H1 (cell line): ENCODE measurements at regions not wholly inside any gene's neighbourhood (a gene's known extent, or its start where the extent isn't known, plus 50 kb on each side); places are given as distances from the start of the nearest gene placed in this dataset.

Experiments used
- CTCF ChIA-PET: fragments of 300-600 bp; sonication (Branson Sonifier 250); formaldehyde crosslinking; loops from one replicate; lab custom pipeline; 2021; ENCODE audit not compliant: partially characterized antibody; lab: Charles Lee
- POLR2A ChIA-PET: fragments of 300-600 bp; sonication (Branson Sonifier 250); formaldehyde crosslinking; loops from one replicate; lab custom pipeline; 2021; ENCODE audit warnings: inconsistent platforms; ENCODE audit not compliant: partially characterized antibody; lab: Charles Lee
- DNase-seq, 2 experiments: peaks; one replicate each; pipeline versions ENCODE4 v3.0.0 to v3.0.0-alpha.2; 2010 to 2022; ENCODE audit warnings: low spot score in 2 of 2, low read depth in 1 of 2, mixed read lengths in 1 of 2
- FAIRE-seq: peaks from 2 replicates; lab custom pipeline; 2011; peaks lifted over from hg19 to GRCh38; lab: Jason Lieb, UNC
- H2AFZ ChIP-seq: 2 replicates; pipeline ENCODE4 v1.8.1; 2012; ENCODE audit warnings: low read length, inconsistent platforms
- H2AK5ac ChIP-seq: 2 replicates; pipeline ENCODE4 v1.6.1; 2013; ENCODE audit warnings: low read depth, low read length
- H2BK120ac ChIP-seq: replicated peaks from 2 replicates; pipeline ENCODE3; 2013; ENCODE audit warnings: low read depth, low read length, inconsistent platforms
- H2BK12ac ChIP-seq: 2 replicates; pipeline ENCODE4 v1.6.1; 2013; ENCODE audit warnings: low read depth, low read length
- H2BK15ac ChIP-seq: 2 replicates; pipeline ENCODE4 v1.6.1; 2013; ENCODE audit warnings: low read length
- H2BK20ac ChIP-seq: 2 replicates; pipeline ENCODE4 v1.6.1; 2013; ENCODE audit warnings: low read length
- H2BK5ac ChIP-seq: 2 replicates; pipeline ENCODE4 v1.6.1; 2013; ENCODE audit warnings: low read depth, low read length
- H3K14ac ChIP-seq: 2 replicates; pipeline ENCODE4 v1.6.1; 2013; ENCODE audit warnings: inconsistent platforms; ENCODE audit not compliant: insufficient read length
- H3K18ac ChIP-seq: 2 replicates; pipeline ENCODE4 v1.6.1; 2013; ENCODE audit warnings: low read length; ENCODE audit errors: extremely low read depth
- H3K23ac ChIP-seq: 2 replicates; pipeline ENCODE4 v1.6.1; 2013; ENCODE audit warnings: inconsistent platforms; ENCODE audit not compliant: insufficient read length
- H3K23me2 ChIP-seq: 2 replicates; pipeline ENCODE4 v1.6.1; 2013; ENCODE audit warnings: low read depth, low read length
- H3K27ac ChIP-seq: 2 replicates; pipeline ENCODE4 v1.6.1; 2011; ENCODE audit warnings: low read depth, low read length, inconsistent platforms
- H3K27me3 ChIP-seq, 4 experiments: replicated peaks in 1 of 4; 1 replicate in 1 of 4; 2 replicates in 3 of 4; pipeline versions ENCODE4 v1.6.1 to v1.8.1; 2011 to 2013; ENCODE audit warnings: low read length in 3 of 4, mild to moderate bottlenecking in 3 of 4, inconsistent platforms in 2 of 4, mixed read lengths in 2 of 4, moderate library complexity in 1 of 4; ENCODE audit not compliant: control insufficient read depth in 3 of 4, insufficient read depth in 3 of 4; ENCODE audit errors: extremely low read depth in 1 of 4
- H3K36me3 ChIP-seq, 4 experiments: 2 replicates each; pipeline versions ENCODE4 v1.6.1 to v1.8.1; 2011 to 2013; ENCODE audit warnings: mild to moderate bottlenecking in 4 of 4, low read length in 3 of 4, moderate library complexity in 2 of 4, control low read depth in 1 of 4, inconsistent platforms in 1 of 4; ENCODE audit not compliant: insufficient read depth in 4 of 4, control insufficient read depth in 2 of 4
- H3K4ac ChIP-seq: replicated peaks from 2 replicates; pipeline ENCODE3; 2013; ENCODE audit warnings: low read length, low read depth, mixed read lengths, inconsistent platforms; ENCODE audit not compliant: insufficient read length
- H3K4me1 ChIP-seq, 4 experiments: replicated peaks in 1 of 4; 1 replicate in 1 of 4; 2 replicates in 3 of 4; pipeline versions ENCODE4 v1.6.1 to v1.8.1; 2011 to 2013; ENCODE audit warnings: low read length in 3 of 4, inconsistent platforms in 2 of 4, mixed read lengths in 1 of 4; ENCODE audit not compliant: insufficient read depth in 4 of 4, control insufficient read depth in 3 of 4
- H3K4me2 ChIP-seq, 2 experiments: 2 replicates each; pipeline versions ENCODE4 v1.6.1 to v1.8.1; 2011 to 2013; ENCODE audit warnings: low read depth in 2 of 2, low read length in 2 of 2, control low read depth in 1 of 2, inconsistent platforms in 1 of 2, mild to moderate bottlenecking in 1 of 2; ENCODE audit not compliant: insufficient read depth in 1 of 2
- H3K4me3 ChIP-seq, 4 experiments: fragments of 200-600, 300-600 bp in 1 of 4; sonication (generic), shearing (Covaris generic), sonication (Bioruptor Twin) in 1 of 4; 2 replicates each; pipeline versions ENCODE4 v1.5.1 to v1.8.1; 2011 to 2016; ENCODE audit warnings: low read length in 4 of 4, low read depth in 3 of 4, control low read depth in 2 of 4, inconsistent platforms in 2 of 4, mild to moderate bottlenecking in 2 of 4, mixed read lengths in 1 of 4, moderate library complexity in 1 of 4; ENCODE audit not compliant: insufficient read depth in 2 of 4; ENCODE audit errors: extremely low read depth in 1 of 4
- H3K56ac ChIP-seq: replicated peaks from 2 replicates; pipeline ENCODE3; 2013; ENCODE audit warnings: low read depth, mild to moderate bottlenecking, mixed read lengths, low read length, inconsistent platforms; ENCODE audit not compliant: insufficient read length
- H3K79me1 ChIP-seq: 2 replicates; pipeline ENCODE4 v1.6.1; 2013; ENCODE audit warnings: low read depth, low read length, control low read depth
- H3K79me2 ChIP-seq, 2 experiments: 2 replicates each; pipeline versions ENCODE4 v1.6.1 to v1.8.1; 2012 to 2013; ENCODE audit warnings: low read length in 2 of 2, mild to moderate bottlenecking in 2 of 2, inconsistent platforms in 1 of 2; ENCODE audit not compliant: insufficient read depth in 2 of 2, control insufficient read depth in 1 of 2
- H3K9ac ChIP-seq, 4 experiments: replicated peaks in 1 of 4; 1 replicate in 1 of 4; 2 replicates in 3 of 4; pipeline versions ENCODE4 v1.6.1 to v1.8.1; 2011 to 2013; ENCODE audit warnings: low read depth in 3 of 4, low read length in 3 of 4, control low read depth in 2 of 4, mild to moderate bottlenecking in 2 of 4, moderate library complexity in 2 of 4, inconsistent platforms in 1 of 4; ENCODE audit errors: extremely low read depth in 1 of 4
- H3K9me3 ChIP-seq, 2 experiments: 2 replicates each; pipeline versions ENCODE4 v1.6.1 to v1.8.1; 2012 to 2013; ENCODE audit warnings: mild to moderate bottlenecking in 2 of 2, moderate library complexity in 2 of 2, control low read depth in 1 of 2, inconsistent platforms in 1 of 2, low read depth in 1 of 2, low read length in 1 of 2, mixed read lengths in 1 of 2; ENCODE audit not compliant: insufficient read depth in 2 of 2
- H4K20me1 ChIP-seq, 2 experiments: replicated peaks in 1 of 2; 2 replicates each; pipeline versions ENCODE3 to v1.8.1; 2011 to 2013; ENCODE audit warnings: inconsistent platforms in 2 of 2, low read length in 2 of 2, mild to moderate bottlenecking in 1 of 2; ENCODE audit not compliant: insufficient read depth in 2 of 2, control insufficient read depth in 1 of 2
- H4K5ac ChIP-seq: 2 replicates; pipeline ENCODE4 v1.6.1; 2013; ENCODE audit warnings: low read length, low read depth, mixed read lengths, inconsistent platforms; ENCODE audit not compliant: insufficient read length
- H4K8ac ChIP-seq: 2 replicates; pipeline ENCODE4 v1.8.0; 2013; ENCODE audit warnings: mild to moderate bottlenecking, moderate library complexity, low read length, inconsistent platforms; ENCODE audit not compliant: insufficient read depth; ENCODE audit errors: extremely low read depth
- H4K91ac ChIP-seq: replicated peaks from 2 replicates; pipeline ENCODE3; 2013; ENCODE audit warnings: low read length, mixed read lengths, inconsistent platforms; ENCODE audit not compliant: insufficient read length
- ASH2L ChIP-seq: fragments of 200-600, 300-600 bp; sonication (generic); IDR thresholded peaks from one replicate; pipeline ENCODE4 v1.7.1; 2017; ENCODE audit warnings: low read length
- CBX5 ChIP-seq: fragments of 300-800, 300-1000 bp; sonication (generic); IDR thresholded peaks from 2 replicates; pipeline ENCODE4 v1.7.1; 2016; ENCODE audit warnings: antibody characterized with exemption, low read length, low read depth
- CEBPB ChIP-seq: IDR thresholded peaks from 2 replicates; pipeline ENCODE4 v1.6.1; 2012; ENCODE audit warnings: low read depth, low read length
- CTBP2 ChIP-seq: IDR thresholded peaks from 2 replicates; pipeline ENCODE4 v1.7.0; 2011; ENCODE audit warnings: borderline replicate concordance, mild to moderate bottlenecking, moderate library complexity, mixed read lengths, low read length; ENCODE audit not compliant: insufficient read depth, insufficient read length
- E2F6 ChIP-seq: IDR thresholded peaks from 2 replicates; pipeline ENCODE4 v1.6.1; 2012; ENCODE audit warnings: inconsistent platforms
- EZH2 ChIP-seq: fragments of 200-600 bp; sonication (generic); IDR thresholded peaks from 2 replicates; pipeline ENCODE4 v1.7.1; 2012; ENCODE audit warnings: low read depth, mild to moderate bottlenecking, moderate library complexity, low read length, inconsistent platforms; ENCODE audit not compliant: severe bottlenecking
- GABPA ChIP-seq: IDR thresholded peaks from 2 replicates; pipeline ENCODE4 v1.6.1; 2011; ENCODE audit warnings: mild to moderate bottlenecking, low read length, moderate library complexity, borderline replicate concordance; ENCODE audit not compliant: insufficient read depth
- GTF2F1 ChIP-seq: IDR thresholded peaks from 2 replicates; pipeline ENCODE4 v1.6.1; 2012; ENCODE audit warnings: low read depth, low read length, improper control_type of control experiment, borderline replicate concordance
- HDAC6 ChIP-seq: IDR thresholded peaks from one replicate; pipeline ENCODE4 v1.7.1; 2012; ENCODE audit warnings: low read depth, mild to moderate bottlenecking, inconsistent platforms, low read length, moderate library complexity
- KDM5A ChIP-seq: fragments of 200-600 bp; IDR thresholded peaks from 2 replicates; pipeline ENCODE4 v1.7.1; 2012; ENCODE audit warnings: mild to moderate bottlenecking, low read length, inconsistent platforms, mixed read lengths
- MAX ChIP-seq: IDR thresholded peaks from 2 replicates; pipeline ENCODE4 v1.6.1; 2012; ENCODE audit warnings: inconsistent platforms
- POLR2AphosphoS5 ChIP-seq: IDR thresholded peaks from 2 replicates; pipeline ENCODE4 v1.6.1; 2011; ENCODE audit warnings: low read depth, low read length
- RAD21 ChIP-seq, 2 experiments: IDR thresholded peaks in 1 of 2; conservative IDR thresholded peaks in 1 of 2; 2 replicates each; pipeline ENCODE4 v1.6.1; 2011; ENCODE audit warnings: low read depth in 2 of 2, low read length in 2 of 2, improper control_type of control experiment in 1 of 2, inconsistent platforms in 1 of 2, mild to moderate bottlenecking in 1 of 2, moderate library complexity in 1 of 2
- SP2 ChIP-seq: IDR thresholded peaks from 2 replicates; pipeline ENCODE4 v1.6.1; 2012; ENCODE audit warnings: mild to moderate bottlenecking, low read length, inconsistent platforms

GRCh38 chr5:125798307-125798706, 624.9 kb upstream of the GRAMD2B start:
- FAIRE-seq: no peak
- Histone ChIP-seq H3K14ac (no peak overlapping the region), H2BK20ac (no peak overlapping the region), H2AFZ (no peak overlapping the region), H3K9me3 (no peaks in the 10 kb centered on the region), H3K27me3 (no peaks in the 10 kb centered on the region), H3K36me3 (no peaks in the 10 kb centered on the region), H3K18ac (no peak overlapping the region), H4K5ac (no peak overlapping the region), H3K56ac (no peak overlapping the region), H4K8ac (no peak overlapping the region), H3K27ac (no peak overlapping the region), H3K79me2 (no peaks in the 10 kb centered on the region), H2BK120ac (no peak overlapping the region), H3K23me2 (no peaks in the 10 kb centered on the region), H3K4me1 (no peaks in the 10 kb centered on the region), H2BK5ac (no peak overlapping the region), H2BK12ac (no peak overlapping the region), H4K91ac (no peak overlapping the region), H3K4me2 (no peak overlapping the region), H2AK5ac (no peak overlapping the region), H3K79me1 (no peaks in the 10 kb centered on the region), H2BK15ac (no peak overlapping the region), H4K20me1 (no peaks in the 10 kb centered on the region), H3K9ac (no peak overlapping the region), H3K4ac (no peak overlapping the region), H3K23ac (no peak overlapping the region), H3K4me3 (no peak overlapping the region)
- ChIA-PET CTCF (no interaction called here), POLR2A (no interaction called here)
- no peak for DNase-seq
- TF ChIP-seq KDM5A: no peak
- TF ChIP-seq POLR2AphosphoS5: no peak
- no peak for TF ChIP-seq HDAC6
- TF ChIP-seq GABPA: no peak
- no peak for TF ChIP-seq CBX5
- TF ChIP-seq GTF2F1: no peak
- TF ChIP-seq ASH2L: no peak
- no peak for TF ChIP-seq E2F6
- TF ChIP-seq RAD21 (IDR thresholded peaks at IDR 0.05 in 1 of 2, conservative IDR thresholded peaks at IDR 0.05 in 1 of 2; ENCODE audit: low read depth in 2 of 2, low read length in 2 of 2): no peak
- no peak for TF ChIP-seq MAX
- TF ChIP-seq CTBP2: no peak
- TF ChIP-seq SP2: no peak
- TF ChIP-seq CEBPB: no peak
- TF ChIP-seq EZH2: no peak
